Liver (tissue), 3 donors: ENCODE measurements at regions not wholly inside any gene's neighbourhood (a gene's known extent, or its start where the extent isn't known, plus 50 kb on each side); places are given as distances from the start of the nearest gene placed in this dataset.

ENCODE experiments used
- ATF3 ChIP-seq: IDR thresholded peaks from 2 replicates; pipeline ENCODE4 v1.6.1; 2016; ENCODE audit warnings: antibody characterized with exemption
- CTCF ChIP-seq: fragments of 150-350 bp; IDR thresholded peaks from 2 replicates; pipeline ENCODE4 v1.5.1; 2017; ENCODE audit warnings: improper control_type of control experiment, low read depth, low read length; ENCODE audit not compliant: missing input control
- EGR1 ChIP-seq, 2 donors: IDR thresholded peaks; 2 replicates each; pipeline ENCODE4 v1.6.1; 2016 to 2018; ENCODE audit warnings: antibody characterized with exemption in 2 of 2, low read depth in 2 of 2
- FOXA1 ChIP-seq: IDR thresholded peaks from 2 replicates; pipeline ENCODE4 v1.6.1; 2016; ENCODE audit warnings: antibody characterized with exemption
- GABPA ChIP-seq, 2 donors: IDR thresholded peaks in 1 of 2; conservative IDR thresholded peaks in 1 of 2; 2 replicates each; pipeline ENCODE4 v1.6.1; 2016; ENCODE audit warnings: antibody characterized with exemption in 2 of 2, mild to moderate bottlenecking in 1 of 2, moderate library complexity in 1 of 2
- HNF4A ChIP-seq, 2 donors: conservative IDR thresholded peaks; 2 replicates each; pipeline ENCODE4 v1.6.1; 2016; ENCODE audit warnings: antibody characterized with exemption in 2 of 2, mild to moderate bottlenecking in 2 of 2
- HNF4G ChIP-seq: IDR thresholded peaks from 2 replicates; pipeline ENCODE4 v1.6.1; 2016; ENCODE audit warnings: antibody characterized with exemption
- JUND ChIP-seq, 2 donors: IDR thresholded peaks; 2 replicates each; pipeline ENCODE4 v1.6.1; 2016; ENCODE audit warnings: antibody characterized with exemption in 2 of 2
- MAX ChIP-seq: IDR thresholded peaks from 2 replicates; pipeline ENCODE4 v1.6.1; 2016; ENCODE audit warnings: antibody characterized with exemption
- RAD21 ChIP-seq, 2 donors: IDR thresholded peaks; 2 replicates each; pipeline ENCODE4 v1.6.1; 2016; ENCODE audit warnings: antibody characterized with exemption in 2 of 2, mild to moderate bottlenecking in 2 of 2
- REST ChIP-seq: IDR thresholded peaks from 2 replicates; pipeline ENCODE4 v1.6.1; 2016; ENCODE audit warnings: antibody characterized with exemption, mild to moderate bottlenecking
- SP1 ChIP-seq: IDR thresholded peaks from 2 replicates; pipeline ENCODE4 v1.6.1; 2018; ENCODE audit warnings: antibody characterized with exemption, mild to moderate bottlenecking
- YY1 ChIP-seq: IDR thresholded peaks from 2 replicates; pipeline ENCODE4 v1.6.1; 2016; ENCODE audit warnings: antibody characterized with exemption, mild to moderate bottlenecking
- donor health status: healthy.
- donor health status: healthy.

GRCh38 chr13:38444904-38445303, 95.3 kb downstream of the UFM1 start:
- TF ChIP-seq REST (no peak), CTCF (no peak), YY1 (no peak), HNF4G (no peak), MAX (no peak), HNF4A (conservative IDR thresholded peaks at IDR 0.05) (no peak), SP1 (no peak), RAD21 (IDR thresholded peaks at IDR 0.05) (no peak), FOXA1 (no peak), ATF3 (no peak), JUND (IDR thresholded peaks at IDR 0.05) (no peak), EGR1 (IDR thresholded peaks at IDR 0.05; ENCODE audit: low read depth in 2 of 2) (no peak), GABPA (IDR thresholded peaks at IDR 0.05 in 1 of 2, conservative IDR thresholded peaks at IDR 0.05 in 1 of 2) (no peak)
